Activated CD8-positive, alpha-beta T cell treated with anti-CD3 and anti-CD28 coated beads for 36 hours (primary cell): ENCODE measurements at regions not wholly inside any gene's neighbourhood (a gene's known extent, or its start where the extent isn't known, plus 50 kb on each side); places are given as distances from the start of the nearest gene placed in this dataset.

ENCODE experiments used
- ATAC-seq: fragments of 200-7000 bp; cut with Tn5 transposase; one replicate; pipeline ENCODE4 v1.10.0; 2021; ENCODE audit warnings: mild to moderate bottlenecking, moderate library complexity
- CTCF ChIA-PET: fragments of 350-600 bp; sonication (Branson Sonifier 250); formaldehyde crosslinking; loops from one replicate; lab custom pipeline; 2021; ENCODE audit warnings: antibody characterized with exemption; lab: Charles Lee
- POLR2A ChIA-PET: fragments of 350-600 bp; sonication (Branson Sonifier 250); formaldehyde crosslinking; loops from one replicate; lab custom pipeline; 2021; ENCODE audit warnings: antibody characterized with exemption; lab: Charles Lee
- DNase-seq: peaks from one replicate; pipeline ENCODE4 v3.0.0-alpha.2; 2020
- H3K27ac Mint-ChIP-seq: one replicate; pipeline ENCODE4 v1.8.0; 2021; ENCODE audit warnings: mild to moderate bottlenecking, mixed read lengths
- H3K27me3 Mint-ChIP-seq: one replicate; pipeline ENCODE4 v1.8.0; 2021; ENCODE audit warnings: mixed read lengths
- H3K36me3 Mint-ChIP-seq: one replicate; pipeline ENCODE4 v1.8.0; 2021; ENCODE audit warnings: low read depth, mixed read lengths
- H3K4me1 Mint-ChIP-seq: one replicate; pipeline ENCODE4 v1.8.0; 2021; ENCODE audit warnings: low read depth, mixed read lengths
- H3K4me3 Mint-ChIP-seq: one replicate; pipeline ENCODE4 v1.8.0; 2021; ENCODE audit warnings: mild to moderate bottlenecking, moderate library complexity, mixed read lengths
- H3K9me3 Mint-ChIP-seq: one replicate; pipeline ENCODE4 v1.8.0; 2021; ENCODE audit warnings: mixed read lengths
- CTCF ChIP-seq: fragments of 200-600 bp; IDR thresholded peaks from one replicate; pipeline ENCODE4 v1.8.0; 2022; ENCODE audit warnings: antibody characterized with exemption, mild to moderate bottlenecking
- intact Hi-C: fragments of 100-400 bp; cut with micrococcal nuclease; formaldehyde crosslinking; loops from one replicate; pipeline ENCODE4 v1.10.0; 2022

- no peak for TF ChIP-seq CTCF
- ATAC-seq = no peak
- no peaks in the 10 kb centered on the region for H3K9me3 Mint-ChIP-seq
- no peaks in the 10 kb centered on the region for H3K4me1 Mint-ChIP-seq
- no peaks in the 10 kb centered on the region for H3K36me3 Mint-ChIP-seq
- ChIA-PET POLR2A (no interaction called here), CTCF (no interaction called here)
- intact Hi-C loops = no loop called here
- no peak for DNase-seq
- no peak overlapping the region for H3K4me3 Mint-ChIP-seq
- no peaks in the 10 kb centered on the region for H3K27me3 Mint-ChIP-seq
- no peak overlapping the region for H3K27ac Mint-ChIP-seq
Observed at GRCh38 chr12:88870000-88870737, 289.9 kb upstream of the KITLG start.

- Mint-ChIP-seq H3K9me3 (no peaks in the 10 kb centered on the region), H3K36me3 (no peaks in the 10 kb centered on the region), H3K4me1 (no peaks in the 10 kb centered on the region), H3K27ac (no peak overlapping the region), H3K4me3 (no peak overlapping the region), H3K27me3 (no peaks in the 10 kb centered on the region)
- ATAC-seq (no peak), DNase-seq (no peak)
- intact Hi-C loops = no loop called here
- CTCF ChIA-PET = no interaction called here
- no peak for TF ChIP-seq CTCF
- POLR2A ChIA-PET = no interaction called here
Observed at GRCh38 chr12:88868050-88868449, 287.8 kb upstream of the KITLG start.

GRCh38 chr12:88867510-88867909, 287.2 kb upstream of the KITLG start:
- no peak for ATAC-seq

GRCh38 chr12:88866881-88867280, 286.6 kb upstream of the KITLG start:
- POLR2A ChIA-PET = no interaction called here
- intact Hi-C loops = no loop called here
- no peaks in the 10 kb centered on the region for H3K9me3 Mint-ChIP-seq

More at GRCh38 chr12:88867510-88867909, 287.2 kb upstream of the KITLG start:
- Mint-ChIP-seq H3K27ac (no peak overlapping the region), H3K27me3 (no peaks in the 10 kb centered on the region), H3K4me3 (no peak overlapping the region), H3K4me1 (no peaks in the 10 kb centered on the region), H3K36me3 (no peaks in the 10 kb centered on the region), H3K9me3 (no peaks in the 10 kb centered on the region)
- no peak for TF ChIP-seq CTCF
- ChIA-PET CTCF (no interaction called here), POLR2A (no interaction called here)
- intact Hi-C loops = no loop called here
- DNase-seq = no peak

More at GRCh38 chr12:88866881-88867280, 286.6 kb upstream of the KITLG start:
- no peak for DNase-seq
- ATAC-seq = no peak
- CTCF ChIA-PET = no interaction called here
- no peaks in the 10 kb centered on the region for H3K27me3 Mint-ChIP-seq
- no peak for TF ChIP-seq CTCF
- H3K36me3 Mint-ChIP-seq = no peaks in the 10 kb centered on the region
- H3K4me1 Mint-ChIP-seq = no peaks in the 10 kb centered on the region
- H3K27ac Mint-ChIP-seq = no peak overlapping the region
- H3K4me3 Mint-ChIP-seq = no peak overlapping the region
